HCT116 (cell line): ENCODE measurements at regions not wholly inside any gene's neighbourhood (a gene's known extent, or its start where the extent isn't known, plus 50 kb on each side); places are given as distances from the start of the nearest gene placed in this dataset.

Experiments
- ATAC-seq: fragments of 200-7000 bp; cut with Tn5 transposase; 2 replicates; pipeline ENCODE4 v1.9.1; 2020; ENCODE audit warnings: mild to moderate bottlenecking, moderate library complexity
- BruUV-seq: library from RNA; stranded (reverse); fragments of 400-500 nt; replicated peaks from 2 replicates; lab custom pipeline; 2021; lab: Mats Ljungman, UMichigan
- CTCF ChIA-PET: fragments of 300-600 bp; sonication (Branson Sonifier 250); formaldehyde crosslinking; loops from one replicate; lab custom pipeline; 2021; ENCODE audit warnings: antibody characterized with exemption; lab: Charles Lee
- POLR2A ChIA-PET: fragments of 300-600, 350-600 bp; sonication (Branson Sonifier 250); formaldehyde crosslinking; loops from one replicate; lab custom pipeline; 2021; ENCODE audit warnings: antibody characterized with exemption; lab: Charles Lee
- RAD21 ChIA-PET, 2 experiments: fragments of 300-600 bp; sonication (Branson Sonifier 250); formaldehyde crosslinking; loops; one replicate each; lab custom pipeline; 2023; ENCODE audit warnings: low total read pairs in 2 of 2; ENCODE audit not compliant: uncharacterized antibody in 2 of 2, unreplicated experiment in 2 of 2, low non-redundant PET in 1 of 2; lab: Charles Lee
- DNase-seq: peaks from one replicate; pipeline ENCODE4 v3.0.0-alpha.2; 2010; ENCODE audit warnings: low read depth, low spot score
- H2AFZ ChIP-seq: fragments of 200-600 bp; shearing (Covaris generic), sonication (generic); 2 replicates; pipeline ENCODE4 v1.6.1; 2017; ENCODE audit warnings: low read depth, mixed run types, mixed read lengths, antibody characterized with exemption, low read length; ENCODE audit not compliant: poor library complexity, severe bottlenecking
- H3K27ac ChIP-seq: 2 replicates; pipeline ENCODE4 v1.5.1; 2012; ENCODE audit warnings: low read depth, low read length
- H3K27me3 ChIP-seq: fragments of 200-600 bp; sonication (generic); 2 replicates; pipeline ENCODE4 v1.6.1; 2016; ENCODE audit warnings: mixed run types, low read length, mixed read lengths; ENCODE audit not compliant: insufficient read depth
- H3K36me3 ChIP-seq, 2 experiments: fragments of 200-500 bp in 1 of 2; fragments of 200-600 bp in 1 of 2; sonication (Bioruptor generic) in 1 of 2; sonication (generic) in 1 of 2; 2 replicates each; pipeline versions ENCODE4 v1.5.1 to v1.6.1; 2014 to 2016; ENCODE audit warnings: low read length in 2 of 2, inconsistent platforms in 1 of 2, mixed read lengths in 1 of 2, mixed run types in 1 of 2; ENCODE audit not compliant: insufficient read depth in 2 of 2, control insufficient read depth in 1 of 2
- H3K4me1 ChIP-seq, 2 experiments: fragments of 200-600 bp in 1 of 2; sonication (generic) in 1 of 2; 2 replicates each; pipeline versions ENCODE4 v1.5.1 to v1.6.1; 2012 to 2017; ENCODE audit warnings: low read length in 2 of 2, inconsistent platforms in 1 of 2, mild to moderate bottlenecking in 1 of 2, mixed read lengths in 1 of 2, mixed run types in 1 of 2, moderate library complexity in 1 of 2; ENCODE audit not compliant: insufficient read depth in 2 of 2, control insufficient read depth in 1 of 2
- H3K4me2 ChIP-seq: fragments of 200-600 bp; sonication (generic); 2 replicates; pipeline ENCODE4 v1.6.1; 2017; ENCODE audit warnings: mixed run types, low read length, mixed read lengths
- H3K4me3 ChIP-seq, 2 experiments: fragments of 200-600 bp in 1 of 2; sonication (generic) in 1 of 2; replicated peaks in 1 of 2; 2 replicates each; pipeline ENCODE4 v1.5.1; 2011 to 2016; ENCODE audit warnings: low read length in 2 of 2, control low read depth in 1 of 2, low read depth in 1 of 2, mild to moderate bottlenecking in 1 of 2, mixed read lengths in 1 of 2, mixed run types in 1 of 2
- H3K79me2 ChIP-seq: fragments of 200-600 bp; sonication (generic); 2 replicates; pipeline ENCODE4 v1.6.1; 2017; ENCODE audit warnings: mild to moderate bottlenecking, mixed run types, low read length, moderate library complexity, mixed read lengths; ENCODE audit not compliant: insufficient read depth
- H3K9ac ChIP-seq: fragments of 200-600 bp; sonication (generic); 2 replicates; pipeline ENCODE4 v1.6.1; 2016; ENCODE audit warnings: low read length, mixed read lengths
- H3K9me2 ChIP-seq: fragments of 200-600 bp; sonication (generic), shearing (Covaris generic); 2 replicates; pipeline ENCODE4 v1.6.1; 2017; ENCODE audit warnings: mixed run types, mild to moderate bottlenecking, moderate library complexity; ENCODE audit not compliant: insufficient read depth
- H3K9me3 ChIP-seq, 2 experiments: fragments of 200-500 bp in 1 of 2; fragments of 200-600 bp in 1 of 2; sonication (Bioruptor generic) in 1 of 2; sonication (generic) in 1 of 2; 2 replicates each; pipeline ENCODE4 v1.6.1; 2014 to 2017; ENCODE audit warnings: low read length in 2 of 2, mixed read lengths in 2 of 2, inconsistent platforms in 1 of 2, low read depth in 1 of 2, mild to moderate bottlenecking in 1 of 2, mixed run types in 1 of 2, moderate library complexity in 1 of 2; ENCODE audit not compliant: control insufficient read depth in 1 of 2, insufficient read depth in 1 of 2
- H4K20me1 ChIP-seq: fragments of 200-600 bp; sonication (generic), shearing (Covaris generic); 2 replicates; pipeline ENCODE4 v1.6.1; 2017; ENCODE audit warnings: mixed run types, mild to moderate bottlenecking, moderate library complexity; ENCODE audit not compliant: insufficient read depth
- ATF3 ChIP-seq: IDR thresholded peaks from 2 replicates; pipeline ENCODE4 v1.6.1; 2012
- CBX3 ChIP-seq: IDR thresholded peaks from 2 replicates; pipeline ENCODE4 v1.6.1; 2012; ENCODE audit warnings: low read depth
- CEBPB ChIP-seq: IDR thresholded peaks from 2 replicates; pipeline ENCODE4 v1.6.1; 2012; ENCODE audit warnings: low read depth
- MAX ChIP-seq: IDR thresholded peaks from 2 replicates; pipeline ENCODE4 v1.6.1; 2012
- RAD21 ChIP-seq: IDR thresholded peaks from 2 replicates; pipeline ENCODE4 v1.6.1; 2012; ENCODE audit warnings: low read depth, mild to moderate bottlenecking
- REST ChIP-seq: IDR thresholded peaks from 2 replicates; pipeline ENCODE4 v1.6.1; 2012; ENCODE audit warnings: low read depth
- SIN3A ChIP-seq: IDR thresholded peaks from 2 replicates; pipeline ENCODE4 v1.6.1; 2012; ENCODE audit warnings: low read depth
- SP1 ChIP-seq: IDR thresholded peaks from 2 replicates; pipeline ENCODE4 v1.6.1; 2012; ENCODE audit warnings: low read depth
- YY1 ChIP-seq: IDR thresholded peaks from 2 replicates; pipeline ENCODE4 v1.6.1; 2011; ENCODE audit warnings: low read length, low read depth, moderate library complexity, mild to moderate bottlenecking; ENCODE audit not compliant: insufficient replicate concordance; ENCODE audit errors: extremely low read depth
- intact Hi-C: fragments of 100-400 bp; cut with micrococcal nuclease; formaldehyde crosslinking; loops from 2 replicates; pipeline ENCODE4 v1.10.0; 2022

GRCh38 chr3:177308286-177308685, 111.0 kb upstream of the TBL1XR1 start:
- POLR2A ChIA-PET = no interaction called here
- DNase-seq (no peak), ATAC-seq (no peak)
- TF ChIP-seq RAD21 = no peak
- no peak overlapping the region for H2AFZ ChIP-seq
- H3K79me2 ChIP-seq = no peaks in the 10 kb centered on the region
- no peak overlapping the region for H3K4me3 ChIP-seq
- CTCF ChIA-PET = no interaction called here
- BruUV-seq = no TSS peak
- no peaks in the 10 kb centered on the region for H3K4me1 ChIP-seq
- H3K4me2 ChIP-seq = no peak overlapping the region
- no peaks in the 10 kb centered on the region for H4K20me1 ChIP-seq
- no peak overlapping the region for H3K27ac ChIP-seq
- H3K9ac ChIP-seq = no peak overlapping the region
- no peaks in the 10 kb centered on the region for H3K9me2 ChIP-seq
- no peaks in the 10 kb centered on the region for H3K27me3 ChIP-seq
- 0 out of 4 replicates have a peak, but pooled peaks cover 0 to 6% of the 10 kb centered on the region in 2 experiments for H3K9me3 ChIP-seq
- H3K36me3 ChIP-seq = no peaks in the 10 kb centered on the region
- intact Hi-C loops = no loop called here
- RAD21 ChIA-PET = no interaction called here

GRCh38 chr3:177308911-177309310, 111.6 kb upstream of the TBL1XR1 start:
- no peaks in the 10 kb centered on the region for H3K27me3 ChIP-seq
- H3K79me2 ChIP-seq = no peaks in the 10 kb centered on the region
- no peak overlapping the region for H2AFZ ChIP-seq
- CTCF ChIA-PET = no interaction called here
- ATAC-seq (no peak), DNase-seq (no peak)
- intact Hi-C loops = no loop called here
- H3K9me3 ChIP-seq = 0 out of 4 replicates have a peak, but pooled peaks cover 0 to 6% of the 10 kb centered on the region in 2 experiments
- H3K4me3 ChIP-seq = no peak overlapping the region
- no peak overlapping the region for H3K27ac ChIP-seq
- no peaks in the 10 kb centered on the region for H3K36me3 ChIP-seq
- no peak overlapping the region for H3K4me2 ChIP-seq
- H3K4me1 ChIP-seq = no peaks in the 10 kb centered on the region
- POLR2A ChIA-PET = no interaction called here
- H3K9ac ChIP-seq = no peak overlapping the region
- no peak for TF ChIP-seq MAX
- TF ChIP-seq YY1 = no peak
- no peak for TF ChIP-seq CBX3
- no peak for TF ChIP-seq ATF3
- TF ChIP-seq SIN3A = no peak
- TF ChIP-seq SP1 = no peak
- no peak for TF ChIP-seq REST
- no peak for TF ChIP-seq CEBPB
- no peaks in the 10 kb centered on the region for H4K20me1 ChIP-seq
- BruUV-seq = no TSS peak
- no peaks in the 10 kb centered on the region for H3K9me2 ChIP-seq
- RAD21 ChIA-PET = no interaction called here
